Astrocyte of the spinal cord (primary cell): ENCODE measurements at regions not wholly inside any gene's neighbourhood (a gene's known extent, or its start where the extent isn't known, plus 50 kb on each side); places are given as distances from the start of the nearest gene placed in this dataset.

Experiments
- DNase-seq: peaks from one replicate; pipeline ENCODE4 v3.0.0; 2011; ENCODE audit warnings: low read depth, low spot score
- H3K4me3 ChIP-seq: 2 replicates; pipeline ENCODE4 v1.5.1; 2011; ENCODE audit warnings: low read depth, mild to moderate bottlenecking, low read length, moderate library complexity
- in situ Hi-C: cut with HindIII; loops from 2 replicates; pipeline ENCODE4 v1.10.0; 2017; ENCODE audit warnings: low sequenced_read_pairs
- TF ChIP-seq, protein P1 (sequence below): IDR thresholded peaks from 2 replicates; pipeline ENCODE4 v1.5.1; 2012; ENCODE audit warnings: low read depth, mild to moderate bottlenecking, low read length, inconsistent platforms

DNA sequence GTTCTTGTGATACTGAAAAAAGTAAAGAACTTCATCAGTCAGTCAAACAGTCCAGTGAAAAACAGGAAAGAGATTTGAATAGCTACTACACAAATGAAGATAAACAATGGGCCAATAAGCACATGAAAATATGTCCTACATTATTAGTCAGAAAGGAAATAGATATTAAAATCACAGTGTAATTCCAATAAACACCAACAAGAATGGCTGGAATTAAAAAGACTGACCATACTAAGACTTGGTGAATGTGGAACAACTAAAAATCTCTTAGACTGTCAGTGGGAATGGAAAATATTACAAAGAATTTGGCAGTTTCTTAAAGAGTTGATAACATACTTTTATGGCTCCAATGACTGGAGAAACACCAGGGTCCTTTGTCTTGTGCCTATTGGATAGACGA is 241.8 kb upstream of the USP24 start:
- H3K4me3 ChIP-seq = no peak overlapping the region
- TF ChIP-seq, protein P1, sequence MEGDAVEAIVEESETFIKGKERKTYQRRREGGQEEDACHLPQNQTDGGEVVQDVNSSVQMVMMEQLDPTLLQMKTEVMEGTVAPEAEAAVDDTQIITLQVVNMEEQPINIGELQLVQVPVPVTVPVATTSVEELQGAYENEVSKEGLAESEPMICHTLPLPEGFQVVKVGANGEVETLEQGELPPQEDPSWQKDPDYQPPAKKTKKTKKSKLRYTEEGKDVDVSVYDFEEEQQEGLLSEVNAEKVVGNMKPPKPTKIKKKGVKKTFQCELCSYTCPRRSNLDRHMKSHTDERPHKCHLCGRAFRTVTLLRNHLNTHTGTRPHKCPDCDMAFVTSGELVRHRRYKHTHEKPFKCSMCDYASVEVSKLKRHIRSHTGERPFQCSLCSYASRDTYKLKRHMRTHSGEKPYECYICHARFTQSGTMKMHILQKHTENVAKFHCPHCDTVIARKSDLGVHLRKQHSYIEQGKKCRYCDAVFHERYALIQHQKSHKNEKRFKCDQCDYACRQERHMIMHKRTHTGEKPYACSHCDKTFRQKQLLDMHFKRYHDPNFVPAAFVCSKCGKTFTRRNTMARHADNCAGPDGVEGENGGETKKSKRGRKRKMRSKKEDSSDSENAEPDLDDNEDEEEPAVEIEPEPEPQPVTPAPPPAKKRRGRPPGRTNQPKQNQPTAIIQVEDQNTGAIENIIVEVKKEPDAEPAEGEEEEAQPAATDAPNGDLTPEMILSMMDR = no peak
- in situ Hi-C loops = no loop called here
- no peak for DNase-seq

DNA sequence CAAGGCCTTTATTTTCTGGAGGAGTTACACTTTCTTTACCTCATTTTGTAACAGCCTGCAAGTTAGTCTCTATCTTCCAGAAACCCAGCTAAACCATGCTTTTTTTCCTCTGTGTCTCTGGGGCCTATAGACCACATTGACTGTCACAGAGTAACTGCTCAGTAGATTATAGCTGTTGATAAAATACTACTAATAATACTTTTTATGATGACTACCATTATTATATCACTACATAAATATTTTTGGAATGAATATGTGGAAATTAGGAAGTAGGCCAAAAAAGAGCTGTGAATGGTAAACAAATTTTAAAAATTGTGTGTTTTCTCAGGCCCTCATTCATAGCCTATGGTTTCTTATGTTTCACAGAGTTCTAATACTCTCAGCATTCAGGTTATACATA is 233.1 kb upstream of the USP24 start:
- in situ Hi-C loops = no loop called here
- H3K4me3 ChIP-seq = no peak overlapping the region
- TF ChIP-seq, protein P1 = no peak
- DNase-seq = no peak

DNA sequence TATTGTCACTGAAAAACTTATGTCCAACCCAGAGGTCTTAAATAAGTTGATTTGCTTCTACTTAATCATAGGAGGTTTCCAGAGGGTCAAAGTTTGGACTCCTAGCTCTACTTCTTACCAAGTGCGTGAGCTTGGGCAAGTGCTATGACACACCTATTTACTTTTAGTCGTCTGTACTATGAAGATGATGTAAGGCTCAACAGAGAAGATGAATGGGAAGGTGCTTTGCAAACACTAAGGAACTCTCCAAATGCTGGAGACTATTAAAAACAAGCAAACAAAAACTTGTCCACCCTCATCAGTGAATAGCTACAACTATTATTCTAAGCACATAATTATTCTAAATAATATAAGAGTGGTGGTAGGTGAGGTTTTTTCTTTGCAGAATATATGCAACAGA is 232.3 kb upstream of the USP24 start:
- TF ChIP-seq, protein P1 = no peak
- in situ Hi-C loops = no loop called here

DNA sequence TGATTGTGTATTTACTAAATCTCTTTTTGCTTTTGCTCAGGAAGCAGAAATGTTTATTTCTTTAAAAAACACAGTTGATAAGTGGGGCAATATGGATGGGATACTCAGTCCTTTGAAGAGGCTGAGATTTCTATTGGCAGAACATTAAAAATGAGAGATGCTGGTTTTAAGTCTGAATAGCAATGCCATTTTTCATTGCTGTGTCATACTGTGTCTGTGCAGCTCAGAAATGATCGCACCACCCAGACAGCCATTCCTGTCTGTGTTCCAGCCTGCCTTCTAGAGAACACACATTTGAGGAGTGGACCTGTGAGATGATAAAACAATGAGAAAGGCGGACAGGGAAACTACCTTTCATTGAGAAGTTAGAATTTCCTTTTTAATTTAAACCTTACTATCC is 231.2 kb upstream of the USP24 start:
- TF ChIP-seq, protein P1 = no peak
- no peak overlapping the region for H3K4me3 ChIP-seq
- no peak for DNase-seq
- in situ Hi-C loops = no loop called here

More for the DNA sequence above, 232.3 kb upstream of the USP24 start:
- H3K4me3 ChIP-seq = no peak overlapping the region
- DNase-seq = no peak

DNA sequence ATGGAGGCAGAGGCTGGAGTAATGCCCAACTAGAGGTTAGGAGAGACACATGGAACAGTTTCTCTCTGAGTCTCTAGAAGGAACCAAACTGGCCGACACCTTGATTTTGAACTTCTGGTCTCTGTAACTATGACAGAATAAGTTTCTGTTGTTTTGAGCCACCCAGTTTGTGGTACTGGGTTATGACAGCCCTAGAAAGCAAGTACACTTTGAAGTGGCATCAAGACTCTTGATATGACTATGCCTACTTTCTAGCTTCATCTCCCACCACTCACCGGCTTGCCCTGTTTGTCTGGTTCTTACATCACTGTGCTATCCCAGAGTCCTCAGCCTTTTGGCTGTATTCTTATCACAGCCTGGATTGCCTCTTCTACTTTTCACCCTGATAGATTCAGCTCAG is 230.3 kb upstream of the USP24 start:
- no peak overlapping the region for H3K4me3 ChIP-seq
- TF ChIP-seq, protein P1 = no peak
- in situ Hi-C loops = no loop called here
- DNase-seq = no peak

DNA sequence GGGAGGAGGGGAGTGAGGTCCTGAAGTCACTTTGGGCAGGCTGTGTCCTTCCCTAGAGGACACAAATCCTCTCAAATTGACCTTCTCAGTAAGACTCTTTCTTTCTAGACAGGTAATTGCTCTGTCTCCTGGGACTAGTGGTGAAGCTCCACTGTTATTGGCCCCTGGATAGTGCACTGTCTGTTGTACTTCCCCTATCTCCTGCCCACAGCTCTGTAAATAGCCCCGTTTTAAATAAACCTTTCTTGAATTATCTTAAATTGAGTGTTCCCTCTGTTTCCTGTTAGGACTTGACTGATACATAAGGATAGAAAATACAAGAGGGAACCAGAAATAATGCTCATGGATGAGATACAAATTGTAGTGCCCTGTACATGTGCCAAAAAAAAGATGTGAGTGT is 229.5 kb upstream of the USP24 start:
- no peak overlapping the region for H3K4me3 ChIP-seq
- DNase-seq = no peak
- TF ChIP-seq, protein P1 = no peak
- in situ Hi-C loops = no loop called here
